H9 (cell line): ENCODE measurements at regions not wholly inside any gene's neighbourhood (a gene's known extent, or its start where the extent isn't known, plus 50 kb on each side); places are given as distances from the start of the nearest gene placed in this dataset.

Experiments
- DNase-seq: peaks from one replicate; pipeline ENCODE4 v3.0.0-alpha.2; 2017
- H2AFZ ChIP-seq: one replicate; pipeline ENCODE4 v1.6.1; 2013; ENCODE audit warnings: mild to moderate bottlenecking, low read length, control low read depth, moderate library complexity
- H2AK5ac ChIP-seq: 2 replicates; pipeline ENCODE4 v1.6.1; 2013; ENCODE audit warnings: low read length, control low read depth, mixed read lengths; ENCODE audit not compliant: insufficient read length
- H2BK120ac ChIP-seq: one replicate; pipeline ENCODE4 v1.6.1; 2013; ENCODE audit warnings: low read depth, mild to moderate bottlenecking, low read length, control low read depth, inconsistent platforms; ENCODE audit not compliant: poor library complexity, severe bottlenecking
- H2BK12ac ChIP-seq: 2 replicates; pipeline ENCODE4 v1.6.1; 2013; ENCODE audit warnings: low read length, control low read depth, mixed read lengths, low read depth; ENCODE audit not compliant: insufficient read length
- H2BK15ac ChIP-seq: 2 replicates; pipeline ENCODE4 v1.6.1; 2013; ENCODE audit warnings: low read depth, low read length, control low read depth
- H2BK20ac ChIP-seq: one replicate; pipeline ENCODE4 v1.6.1; 2013; ENCODE audit warnings: low read depth, mild to moderate bottlenecking, low read length, control low read depth, inconsistent platforms; ENCODE audit not compliant: poor library complexity, severe bottlenecking
- H2BK5ac ChIP-seq: 2 replicates; pipeline ENCODE4 v1.6.1; 2013; ENCODE audit warnings: low read length, control low read depth, mixed read lengths; ENCODE audit not compliant: insufficient read length
- H3K14ac ChIP-seq: 2 replicates; pipeline ENCODE4 v1.6.1; 2013; ENCODE audit warnings: low read length, control low read depth; ENCODE audit not compliant: insufficient read depth
- H3K18ac ChIP-seq: 2 replicates; pipeline ENCODE4 v1.6.1; 2013; ENCODE audit warnings: low read depth, mild to moderate bottlenecking, mixed read lengths, low read length, control low read depth; ENCODE audit not compliant: insufficient read length
- H3K23ac ChIP-seq: 2 replicates; pipeline ENCODE4 v1.6.1; 2013; ENCODE audit warnings: low read length, control low read depth, mixed read lengths, low read depth; ENCODE audit not compliant: insufficient read length
- H3K23me2 ChIP-seq: 2 replicates; pipeline ENCODE4 v1.6.1; 2013; ENCODE audit warnings: low read depth, mild to moderate bottlenecking, mixed read lengths, low read length, control low read depth; ENCODE audit not compliant: insufficient read length, poor library complexity, severe bottlenecking
- H3K27ac ChIP-seq: 2 replicates; pipeline ENCODE4 v1.5.1; 2013; ENCODE audit warnings: low read length, control low read depth, mixed read lengths, low read depth; ENCODE audit not compliant: insufficient read length
- H3K27me3 ChIP-seq: 2 replicates; pipeline ENCODE4 v1.6.1; 2013; ENCODE audit warnings: low read length, control low read depth, inconsistent platforms; ENCODE audit not compliant: insufficient read depth
- H3K4ac ChIP-seq: 2 replicates; pipeline ENCODE4 v1.6.1; 2013; ENCODE audit warnings: low read depth, mild to moderate bottlenecking, control low read depth, inconsistent platforms, low read length, moderate library complexity
- H3K4me1 ChIP-seq: 2 replicates; pipeline ENCODE4 v1.6.1; 2013; ENCODE audit warnings: low read length, control low read depth, inconsistent platforms; ENCODE audit not compliant: insufficient read depth
- H3K4me2 ChIP-seq: 2 replicates; pipeline ENCODE4 v1.6.1; 2013; ENCODE audit warnings: low read length, control low read depth, mixed read lengths; ENCODE audit not compliant: insufficient read length, insufficient read depth
- H3K56ac ChIP-seq: 2 replicates; pipeline ENCODE4 v1.6.1; 2013; ENCODE audit warnings: low read depth, mild to moderate bottlenecking, mixed read lengths, low read length, control low read depth; ENCODE audit not compliant: insufficient read length
- H3K79me1 ChIP-seq: 2 replicates; pipeline ENCODE4 v1.6.1; 2013; ENCODE audit warnings: low read depth, mild to moderate bottlenecking, moderate library complexity, low read length, control low read depth, inconsistent platforms; ENCODE audit not compliant: insufficient read depth, poor library complexity, severe bottlenecking
- H3K79me2 ChIP-seq: 2 replicates; pipeline ENCODE4 v1.6.1; 2013; ENCODE audit warnings: low read length, control low read depth, inconsistent platforms; ENCODE audit not compliant: insufficient read depth
- H3K9ac ChIP-seq: 2 replicates; pipeline ENCODE4 v1.6.1; 2013; ENCODE audit warnings: low read length, control low read depth, mixed read lengths; ENCODE audit not compliant: insufficient read length; ENCODE audit errors: extremely low read depth
- H3K9me3 ChIP-seq: one replicate; pipeline ENCODE4 v1.6.1; 2013; ENCODE audit warnings: low read depth, low read length, inconsistent platforms; ENCODE audit not compliant: control insufficient read depth
- H3T11ph ChIP-seq: one replicate; pipeline ENCODE4 v1.6.1; 2013; ENCODE audit warnings: mild to moderate bottlenecking, low read length, control low read depth, inconsistent platforms
- H4K20me1 ChIP-seq: one replicate; pipeline ENCODE4 v1.6.1; 2013; ENCODE audit not compliant: control insufficient read depth, insufficient read length, insufficient read depth
- H4K5ac ChIP-seq: 2 replicates; pipeline ENCODE4 v1.6.1; 2013; ENCODE audit warnings: low read depth, mild to moderate bottlenecking, mixed read lengths, low read length, control low read depth; ENCODE audit not compliant: insufficient read length
- H4K8ac ChIP-seq: replicated peaks from 2 replicates; pipeline ENCODE4 v1.6.1; 2013; ENCODE audit warnings: low read length, control low read depth, mixed read lengths, low read depth; ENCODE audit not compliant: insufficient read length
- H4K91ac ChIP-seq: 2 replicates; pipeline ENCODE4 v1.6.1; 2013; ENCODE audit warnings: low read depth, mild to moderate bottlenecking, moderate library complexity, mixed read lengths, low read length, control low read depth; ENCODE audit not compliant: insufficient read length
- H3K27ac Mint-ChIP-seq, 3 experiments: 2 replicates in 2 of 3; 3 replicates in 1 of 3; pipeline ENCODE4 v1.8.0; 2020 to 2021; ENCODE audit warnings: mixed read lengths in 3 of 3, mild to moderate bottlenecking in 1 of 3, moderate library complexity in 1 of 3
- H3K27me3 Mint-ChIP-seq: 2 replicates; pipeline ENCODE4 v1.8.0; 2021; ENCODE audit warnings: low read depth, mild to moderate bottlenecking, moderate library complexity, mixed read lengths
- H3K36me3 Mint-ChIP-seq, 3 experiments: 2 replicates in 2 of 3; 3 replicates in 1 of 3; pipeline ENCODE4 v1.8.0; 2020 to 2021; ENCODE audit warnings: low read depth in 3 of 3, mixed read lengths in 3 of 3; ENCODE audit not compliant: insufficient read depth in 1 of 3
- H3K4me1 Mint-ChIP-seq, 2 experiments: 2 replicates each; pipeline ENCODE4 v1.8.0; 2020; ENCODE audit warnings: mixed read lengths in 2 of 2
- H3K4me3 Mint-ChIP-seq, 2 experiments: 2 replicates in 1 of 2; 3 replicates in 1 of 2; pipeline ENCODE4 v1.8.0; 2020 to 2021; ENCODE audit warnings: mild to moderate bottlenecking in 2 of 2, mixed read lengths in 2 of 2, moderate library complexity in 1 of 2
- H3K9me3 Mint-ChIP-seq, 2 experiments: 2 replicates in 1 of 2; 3 replicates in 1 of 2; pipeline ENCODE4 v1.8.0; 2020; ENCODE audit warnings: mild to moderate bottlenecking in 2 of 2, mixed read lengths in 2 of 2, moderate library complexity in 1 of 2
- CTCF ChIP-seq: fragments of 200-600 bp; sonication (generic); conservative IDR thresholded peaks from 3 replicates; pipeline ENCODE4 v1.8.0; 2021; ENCODE audit warnings: antibody characterized with exemption, mild to moderate bottlenecking
- WGBS: extraction: QIAGEN DNeasy Blood & Tissue Kit; methylation state at CpG from one replicate; pipeline ENCODE4 v1.1.7; 2013; ENCODE audit warnings: missing lambda C conversion rate, low lambda C conversion rate, mixed read lengths; ENCODE audit not compliant: insufficient read length; ENCODE audit errors: extremely low coverage; 5-methylcytosine and 5-hydroxymethylcytosine counted together

- no CpG with 5 or more reads among the region's 6 CpGs for WGBS
These were observed 73.5 kb upstream of the DHRSX start for GRCh38 chrX:2574271-2574670.

More at GRCh38 chrX:2574271-2574670, 73.5 kb upstream of the DHRSX start:
- Histone ChIP-seq H4K91ac (no peak overlapping the region), H3K79me2 (no peaks in the 10 kb centered on the region), H3K23me2 (no peaks in the 10 kb centered on the region), H3K27ac (no peak overlapping the region), H3K18ac (no peak overlapping the region), H2BK5ac (no peak overlapping the region), H3K4ac (no peak overlapping the region), H2AFZ (no peak overlapping the region), H3K79me1 (no peaks in the 10 kb centered on the region), H2BK15ac (no peak overlapping the region), H4K20me1 (no peaks in the 10 kb centered on the region), H3K14ac (no peak overlapping the region), H3K9ac (no peak overlapping the region), H2BK12ac (no peak overlapping the region), H3K23ac (no peak overlapping the region), H3T11ph (no peak overlapping the region), H4K5ac (no peak overlapping the region), H3K9me3 (no peaks in the 10 kb centered on the region), H2BK20ac (no peak overlapping the region), H3K27me3 (no peaks in the 10 kb centered on the region), H3K56ac (no peak overlapping the region), H4K8ac (no peak overlapping the region), H2BK120ac (no peak overlapping the region), H2AK5ac (no peak overlapping the region), H3K4me2 (no peak overlapping the region), H3K4me1 (no peaks in the 10 kb centered on the region; the same call in 1 of the 2 replicates)
- Mint-ChIP-seq H3K4me1 (peaks cover 24 to 25% of the 10 kb centered on the region in 2 experiments), H3K27ac (peak overlapping the region in 1 of 3 experiments; percentile 27; a peak in 1 of 7 replicates), H3K9me3 (peaks cover 5 to 7% of the 10 kb centered on the region in 2 experiments; a peak in 4 of 5 replicates), H3K36me3 (peaks cover 3 to 8% (median 6%) of the 10 kb centered on the region in 3 experiments; a peak in 5 of 7 replicates), H3K27me3 (no peaks in the 10 kb centered on the region; the same call in 1 of the 2 replicates), H3K4me3 (no peak overlapping the region)
- DNase-seq = no peak
- TF ChIP-seq CTCF = no peak
